GM04504 (cell line): ENCODE measurements at regions not wholly inside any gene's neighbourhood (a gene's known extent, or its start where the extent isn't known, plus 50 kb on each side); places are given as distances from the start of the nearest gene placed in this dataset.
A peak's percentile ranks its signal among the peaks of the same experiment; 100 is the strongest.
"Not testable (repeated sequence)": the region's sequence is repeated elsewhere in the genome, so short reads cannot be mapped to it uniquely, and the experiment has no call there.

Source experiments
- DNase-seq: peaks from one replicate; pipeline ENCODE4 v3.0.0-alpha.2; 2012; ENCODE audit warnings: low read depth

DNA sequence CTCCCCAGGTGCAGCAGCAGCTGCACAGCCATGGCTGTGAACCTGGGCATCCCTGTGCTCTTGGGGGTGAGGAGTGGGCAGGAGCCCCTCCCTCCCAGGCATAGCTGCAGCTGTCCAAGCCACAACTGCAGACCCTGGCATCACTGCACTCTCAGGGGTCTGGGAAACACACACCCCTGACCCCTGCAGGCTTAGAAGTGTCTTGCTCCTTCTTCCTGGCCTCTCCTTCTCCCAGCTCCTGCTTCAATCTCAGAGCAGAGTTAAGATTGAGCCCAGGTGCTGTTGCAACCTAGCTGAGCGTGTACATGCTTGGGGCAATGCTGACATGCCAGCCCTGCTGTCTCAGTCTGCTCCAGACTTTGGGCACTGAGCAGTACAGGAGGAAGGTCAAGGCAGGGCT, 833.6 kb downstream of the FLRT2 start:
- no peak for DNase-seq

DNA sequence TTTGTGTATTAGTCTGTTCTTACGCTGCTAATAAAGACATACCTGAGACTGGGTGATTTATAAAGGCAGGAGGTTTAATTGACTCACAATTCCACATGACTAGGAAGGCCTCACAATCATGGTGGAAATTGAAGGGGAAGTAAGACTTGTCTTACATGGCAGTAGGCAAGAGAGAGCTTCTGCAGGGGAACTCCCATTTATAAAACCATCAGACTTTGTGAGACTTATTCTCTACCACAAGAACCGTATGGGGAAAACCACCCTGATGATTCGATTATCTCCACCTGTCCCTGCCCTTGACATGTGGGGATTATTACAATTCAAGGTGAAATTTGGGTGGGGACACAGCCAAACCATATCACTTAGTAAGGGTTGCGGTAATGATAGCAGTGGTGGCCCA, 833.1 kb downstream of the FLRT2 start:
- DNase-seq = no peak

GRCh38 chr14:86357876-86358275, 827.9 kb downstream of the FLRT2 start:
- DNase-seq = no peak

DNA sequence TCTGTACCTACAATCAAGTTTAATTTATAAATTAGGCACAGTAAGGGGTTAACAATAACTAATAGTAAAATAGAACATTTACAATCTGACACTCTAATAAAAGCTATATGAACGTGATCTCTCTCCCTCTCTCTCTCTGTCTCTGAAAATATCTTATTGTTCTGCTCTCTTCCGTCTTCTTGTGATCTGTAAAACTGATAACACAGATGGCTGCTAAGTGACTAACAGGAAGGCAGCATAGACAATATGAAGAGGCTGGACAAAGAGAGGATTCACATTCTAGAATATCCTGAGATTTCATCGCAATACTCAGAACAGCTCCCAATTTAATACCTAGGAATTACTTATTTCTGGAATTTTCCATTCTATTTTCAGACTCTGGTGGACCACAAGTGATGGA, 827.2 kb downstream of the FLRT2 start:
- DNase-seq = no peak

DNA sequence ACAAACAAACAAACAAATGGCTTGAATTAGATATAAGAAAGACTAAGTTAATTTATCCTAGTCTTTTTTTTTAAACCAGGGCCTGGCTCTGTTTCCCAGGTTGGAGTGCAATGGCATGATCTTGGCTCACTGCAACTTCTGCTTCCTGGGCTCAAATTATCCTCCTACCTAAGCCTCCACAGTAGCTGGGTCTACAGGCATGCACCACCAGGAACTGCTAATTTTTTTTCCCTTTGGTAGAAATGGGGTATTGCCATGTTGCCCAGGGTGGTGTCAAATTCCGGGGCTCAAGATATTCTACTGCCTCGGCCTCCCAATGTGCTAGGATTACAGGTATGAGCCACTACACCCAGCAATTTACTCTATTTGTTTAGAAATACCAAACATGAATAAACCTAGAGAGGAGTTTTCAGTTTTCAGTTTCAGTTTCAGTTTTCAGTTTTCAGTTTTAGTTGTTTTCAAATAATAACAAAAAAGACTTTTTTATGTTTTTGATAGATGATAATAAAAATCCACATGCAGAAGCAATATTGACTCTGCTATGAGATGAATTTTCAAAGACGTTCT, 817.0 kb downstream of the FLRT2 start:
- DNase-seq = no peak

GRCh38 chr14:86334355-86334754, 804.4 kb downstream of the FLRT2 start:
- no peak for DNase-seq

DNA sequence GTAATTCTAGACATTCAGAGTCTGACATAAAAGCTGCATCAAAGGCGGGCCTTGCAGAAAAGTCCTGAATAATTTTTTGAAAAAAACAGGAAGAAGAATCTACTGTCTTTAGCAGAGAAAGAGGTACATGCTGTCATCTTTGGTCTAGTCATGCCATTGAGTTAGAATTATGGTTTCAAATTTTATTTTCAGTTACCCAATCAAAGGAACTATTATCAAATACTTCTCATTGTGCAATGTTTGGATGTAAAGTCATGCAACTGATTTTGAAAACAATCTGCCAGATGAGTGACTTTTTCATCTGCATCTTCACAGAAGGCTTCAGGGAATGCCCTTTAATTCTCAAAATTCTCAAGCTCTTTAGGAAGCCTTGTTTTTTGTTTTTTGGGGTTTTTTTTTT, 803.5 kb downstream of the FLRT2 start:
- DNase-seq = peak; percentile 11

- no peak for DNase-seq
These were observed 801.4 kb downstream of the FLRT2 start for GRCh38 chr14:86331341-86331740.

DNA sequence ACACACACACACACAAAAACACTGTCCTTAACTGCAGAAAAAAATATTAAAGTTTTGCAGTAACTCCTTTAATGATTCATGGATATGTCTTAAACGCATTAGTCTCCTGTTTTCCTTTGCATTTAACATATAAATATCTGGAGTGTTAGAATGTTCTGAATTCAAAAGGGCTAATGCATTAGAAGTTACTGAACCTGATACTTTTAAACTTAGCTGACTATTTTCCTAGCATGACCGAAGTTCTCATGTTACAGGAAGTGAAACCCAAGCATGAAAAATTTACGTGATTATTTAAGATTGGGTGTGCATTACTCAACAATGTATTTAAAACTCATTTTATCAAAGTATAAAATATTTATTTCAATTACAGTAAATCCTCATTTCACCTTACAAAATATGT, 791.2 kb downstream of the FLRT2 start:
- DNase-seq = no peak

GRCh38 chr14:86312154-86312665, 782.3 kb downstream of the FLRT2 start:
- DNase-seq = not testable (repeated sequence)

DNA sequence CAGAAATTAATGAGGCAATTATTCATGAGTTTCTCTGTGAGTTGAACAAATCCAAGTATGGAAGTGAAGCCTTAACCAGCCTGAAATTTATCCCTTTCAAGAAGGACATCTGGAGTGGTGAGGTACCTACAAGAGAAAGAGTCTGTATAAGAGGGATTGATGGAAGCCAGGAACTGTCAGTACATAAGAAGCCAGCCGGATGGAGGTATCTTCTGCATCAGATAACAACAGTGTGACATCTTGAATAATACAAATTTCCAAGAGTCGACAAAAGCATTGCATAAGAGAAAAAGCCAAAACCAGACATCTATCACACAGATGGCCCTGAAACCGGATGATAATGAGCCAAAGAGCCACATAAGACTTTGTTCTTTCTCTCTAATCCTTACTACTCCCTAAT, 781.2 kb downstream of the FLRT2 start:
- DNase-seq = no peak

GRCh38 chr14:86310611-86311010, 780.7 kb downstream of the FLRT2 start:
- no peak for DNase-seq

- no peak for DNase-seq
These were observed 780.2 kb downstream of the FLRT2 start for GRCh38 chr14:86310148-86310547.

DNA sequence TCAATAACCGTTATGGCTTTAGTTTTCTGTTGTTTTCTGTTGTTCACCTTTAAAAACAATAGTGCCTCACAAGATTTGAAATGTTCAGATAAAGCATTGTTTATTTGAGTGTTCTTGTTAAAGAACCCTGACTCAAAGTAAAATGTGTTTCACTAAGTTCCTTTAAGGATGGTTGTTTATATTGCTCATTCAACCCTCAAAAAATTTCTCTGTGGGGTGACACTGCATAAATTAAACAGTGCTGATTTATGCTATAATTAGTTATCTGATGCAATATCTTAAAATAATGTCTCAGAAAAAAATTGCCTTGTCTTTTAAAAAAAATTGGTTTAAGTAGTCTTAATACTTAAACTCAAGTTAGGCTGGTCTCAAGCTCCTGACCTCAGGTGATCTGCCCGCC, 775.1 kb downstream of the FLRT2 start:
- no peak for DNase-seq

DNA sequence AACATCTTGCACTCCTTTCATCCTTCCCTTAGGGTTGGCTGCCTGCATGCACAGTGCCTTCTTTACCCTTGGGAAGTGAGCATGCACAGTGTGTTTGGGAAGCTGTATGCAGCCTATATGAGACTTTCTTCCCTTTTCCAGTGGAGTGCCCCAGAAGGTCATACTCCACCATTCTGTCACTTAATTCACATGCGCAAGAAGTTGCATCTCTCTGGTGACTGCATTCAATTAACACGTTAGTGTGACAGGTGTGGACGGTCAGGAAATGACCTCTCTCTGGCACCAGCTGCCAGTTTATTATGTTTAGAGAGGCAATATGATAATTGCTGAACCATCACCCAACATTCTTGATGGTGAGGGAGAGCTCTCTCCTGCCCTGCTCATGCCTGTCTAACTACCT, 770.0 kb downstream of the FLRT2 start:
- DNase-seq = no peak

DNA sequence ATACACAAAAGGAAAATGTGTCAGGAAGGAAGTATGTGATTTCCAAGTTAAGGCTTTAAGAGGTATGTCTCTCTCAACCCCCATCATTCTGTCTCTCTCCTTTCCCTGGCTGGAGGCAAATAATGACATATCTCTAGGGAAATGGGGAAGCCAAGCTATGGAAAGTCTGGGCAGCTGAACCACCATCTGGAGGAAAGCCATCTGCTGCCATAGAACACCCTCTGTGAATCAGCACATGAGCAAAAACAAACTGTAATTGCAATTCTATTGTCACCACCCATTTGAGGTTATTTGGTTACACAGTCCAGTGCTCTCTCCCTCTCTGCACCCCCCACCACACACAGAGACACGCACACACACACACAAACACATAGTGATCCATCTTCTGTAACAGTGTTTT, 766.2 kb downstream of the FLRT2 start:
- DNase-seq = peak; percentile 10

GRCh38 chr14:86288336-86288735, 758.4 kb downstream of the FLRT2 start:
- DNase-seq = no peak

GRCh38 chr14:86279405-86279804, 749.5 kb downstream of the FLRT2 start:
- no peak for DNase-seq

DNA sequence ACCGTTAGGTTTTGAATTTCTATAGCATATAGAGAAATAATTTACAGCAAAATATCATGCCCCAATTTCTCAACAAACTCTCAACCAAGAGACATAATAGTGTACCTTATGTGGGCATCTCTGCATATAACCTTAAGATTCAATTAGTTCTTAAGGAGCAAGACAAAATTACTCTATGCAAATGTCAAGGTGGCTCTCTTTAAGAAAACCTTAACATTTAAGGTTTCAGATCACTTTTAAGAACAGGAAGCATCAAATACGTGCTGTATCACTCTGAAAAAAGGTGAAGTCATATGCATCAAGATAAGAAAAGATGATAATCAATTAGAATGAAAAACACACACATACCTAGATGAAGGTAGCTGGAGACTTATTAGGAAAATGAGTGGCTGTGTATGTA, 728.0 kb downstream of the FLRT2 start:
- no peak for DNase-seq

- DNase-seq = no peak
These were observed 713.2 kb downstream of the FLRT2 start for GRCh38 chr14:86243158-86243557.

DNA sequence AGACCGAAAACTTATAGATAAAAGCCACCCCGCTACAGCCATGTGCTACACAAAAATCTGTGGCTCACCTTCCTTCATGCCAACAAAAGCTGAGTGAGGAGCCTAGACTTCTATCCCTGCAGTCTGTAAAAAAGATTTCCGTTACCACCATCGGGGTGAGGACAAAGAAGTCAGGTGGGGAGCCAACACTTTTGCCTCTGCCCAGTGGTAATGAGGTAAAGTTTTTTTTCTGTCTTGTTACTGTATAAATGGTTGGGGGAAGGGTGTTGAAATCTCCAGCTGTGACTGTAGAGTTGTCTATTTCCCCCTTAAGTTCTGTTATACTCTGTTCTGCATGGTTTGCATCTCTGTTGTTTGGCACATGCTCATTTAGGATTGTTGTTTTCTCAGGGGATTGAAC, 707.8 kb downstream of the FLRT2 start:
- no peak for DNase-seq

- no peak for DNase-seq
These were observed 691.8 kb downstream of the FLRT2 start for GRCh38 chr14:86221755-86222154.

DNA sequence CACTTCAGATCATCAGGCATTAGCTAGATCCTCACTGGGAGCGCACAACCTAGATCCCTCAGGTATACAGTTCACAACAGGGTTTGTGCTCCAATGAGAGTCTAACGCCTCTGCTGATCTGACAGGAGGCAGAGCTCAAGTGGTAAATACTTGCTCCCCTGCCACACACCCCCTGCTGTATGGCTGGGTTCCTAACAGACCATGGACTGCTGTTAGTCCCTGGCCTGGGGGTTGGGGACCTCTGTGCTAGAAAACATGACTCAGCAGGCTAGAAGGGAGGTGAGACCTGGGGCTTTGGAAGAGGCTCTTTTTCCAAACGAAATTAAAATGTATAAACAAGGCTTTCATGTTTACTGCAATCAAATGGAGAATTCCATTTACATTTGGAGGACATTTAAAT, 691.1 kb downstream of the FLRT2 start:
- no peak for DNase-seq

- no peak for DNase-seq
These were observed 687.6 kb downstream of the FLRT2 start for GRCh38 chr14:86217523-86217922.

DNA sequence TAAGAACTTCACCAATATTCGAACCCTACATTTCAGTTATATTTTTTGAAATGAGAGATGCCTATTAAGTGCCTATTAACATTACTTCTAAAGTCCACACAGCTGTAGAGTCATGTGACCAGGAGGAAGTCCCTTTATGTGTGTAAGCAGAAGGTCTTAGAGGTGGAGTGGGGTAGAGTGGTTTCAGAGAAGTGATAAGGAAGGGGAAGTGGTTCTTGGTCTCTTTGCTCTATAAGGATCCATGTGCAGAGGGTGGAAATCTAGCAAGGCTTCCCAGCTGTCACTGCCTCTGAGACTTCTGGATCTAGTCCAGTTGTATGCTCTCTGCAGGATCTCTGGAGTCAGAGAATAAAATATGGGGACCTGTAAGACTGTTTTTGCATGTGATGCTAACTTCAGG, 673.9 kb downstream of the FLRT2 start:
- no peak for DNase-seq
